ENCODE measurements at regions not wholly inside any gene's neighbourhood (a gene's known extent, or its start where the extent isn't known, plus 50 kb on each side); places are given as distances from the start of the nearest gene placed in this dataset.

DNA sequence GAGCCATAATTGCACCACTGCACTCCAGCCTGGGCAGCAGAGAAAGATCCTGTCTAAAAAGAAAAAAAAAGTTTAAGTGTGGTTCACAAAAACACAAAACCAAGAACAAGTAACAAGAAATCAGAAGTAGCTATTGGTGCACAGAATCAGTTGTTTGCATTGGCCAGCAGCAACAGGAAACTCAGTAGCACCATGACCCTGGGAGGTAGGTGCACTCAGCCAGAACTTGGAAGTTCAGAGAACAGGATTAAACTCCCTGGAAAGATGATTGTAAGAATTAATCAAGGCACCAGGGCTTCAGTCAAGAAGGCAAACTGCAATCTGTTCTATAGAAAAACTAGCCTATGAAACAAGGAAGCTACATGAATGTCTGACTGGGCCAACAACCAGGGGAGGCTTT lies 267.9 kb downstream of the COL12A1 start:
- Histone ChIP-seq H3K9me3 (no peaks in the 10 kb centered on the region), H3K4me1 (no peaks in the 10 kb centered on the region), H3K36me3 (replicated peaks in 1 of 2; ENCODE audit: insufficient read depth in 1 of 2, low read depth in 2 of 2) (no peaks in the 10 kb centered on the region), H3K4me3 (no peak overlapping the region), H3K27me3 (no peaks in the 10 kb centered on the region), H3K27ac (no peak overlapping the region)
- intact Hi-C loops (cut with DNase I) = no loop called here
- no peak for DNase-seq
- TF ChIP-seq CTCF (IDR thresholded peaks at IDR 0.05) (no peak), POLR2A (IDR thresholded peaks at IDR 0.05) (no peak)
- ATAC-seq = no peak

DNA sequence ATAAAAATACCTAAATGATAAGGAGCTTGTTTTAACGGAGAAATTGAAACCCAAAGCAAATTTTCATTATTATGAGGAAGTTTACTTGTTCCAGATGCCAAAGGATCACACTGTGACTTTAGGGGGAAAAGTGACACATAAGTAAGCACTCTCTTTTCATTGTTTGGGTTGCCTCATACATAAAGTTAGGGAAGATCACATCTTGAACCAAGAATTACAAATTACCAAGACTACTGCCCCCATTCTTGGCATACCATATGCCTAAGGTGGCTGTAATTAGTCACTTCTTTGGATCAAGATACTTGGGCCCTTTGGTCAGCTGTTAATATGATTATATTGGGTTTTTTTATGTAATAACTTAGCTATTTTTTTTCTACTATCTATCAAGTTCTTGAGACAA lies 269.0 kb downstream of the COL12A1 start:
- 33 to 43% methylated on average over 1 of the region's 1 CpG for WGBS, 2 donors
- DNase-seq = no peak
- Histone ChIP-seq H3K4me3 (no peak overlapping the region), H3K36me3 (replicated peaks in 1 of 2; ENCODE audit: insufficient read depth in 1 of 2, low read depth in 2 of 2) (no peaks in the 10 kb centered on the region), H3K27ac (no peak overlapping the region), H3K9me3 (no peaks in the 10 kb centered on the region), H3K4me1 (no peaks in the 10 kb centered on the region), H3K27me3 (no peaks in the 10 kb centered on the region)
- no peak for TF ChIP-seq CTCF (IDR thresholded peaks at IDR 0.05)
- no peak for TF ChIP-seq POLR2A (IDR thresholded peaks at IDR 0.05)
- no peak for ATAC-seq
- intact Hi-C loops (cut with DNase I) = no loop called here

GRCh38 chr6:74932232-74932888 lies 273.5 kb downstream of the COL12A1 start:
- TF ChIP-seq POLR2A (IDR thresholded peaks at IDR 0.05) (no peak), CTCF (IDR thresholded peaks at IDR 0.05) (no peak)
- H3K9me3 ChIP-seq = no peaks in the 10 kb centered on the region

GRCh38 chr6:74931558-74931957 lies 274.3 kb downstream of the COL12A1 start:
- no peak for DNase-seq
- H3K27ac ChIP-seq = no peak overlapping the region
- intact Hi-C loops (cut with DNase I) = no loop called here

More at GRCh38 chr6:74932232-74932888, 273.5 kb downstream of the COL12A1 start:
- Histone ChIP-seq H3K36me3 (replicated peaks in 1 of 2; ENCODE audit: insufficient read depth in 1 of 2, low read depth in 2 of 2) (no peaks in the 10 kb centered on the region), H3K4me1 (no peaks in the 10 kb centered on the region), H3K27ac (no peak overlapping the region), H3K4me3 (no peak overlapping the region), H3K27me3 (no peaks in the 10 kb centered on the region)
- no peak for ATAC-seq
- DNase-seq = no peak
- WGBS, 2 donors = 58 to 63% methylated on average over 4 of the region's 4 CpGs
- intact Hi-C loops (cut with DNase I) = no loop called here

More at GRCh38 chr6:74931558-74931957, 274.3 kb downstream of the COL12A1 start:
- ATAC-seq = no peak
- Histone ChIP-seq H3K4me1 (no peaks in the 10 kb centered on the region), H3K4me3 (no peak overlapping the region), H3K27me3 (no peaks in the 10 kb centered on the region), H3K9me3 (no peaks in the 10 kb centered on the region), H3K36me3 (replicated peaks in 1 of 2; ENCODE audit: insufficient read depth in 1 of 2, low read depth in 2 of 2) (no peaks in the 10 kb centered on the region)
- WGBS, 2 donors = 67 to 75% methylated on average over 1 of the region's 1 CpG
- TF ChIP-seq POLR2A (IDR thresholded peaks at IDR 0.05) = no peak
- no peak for TF ChIP-seq CTCF (IDR thresholded peaks at IDR 0.05)
